Kidney (tissue), 13 donors: ENCODE measurements at regions not wholly inside any gene's neighbourhood (a gene's known extent, or its start where the extent isn't known, plus 50 kb on each side); places are given as distances from the start of the nearest gene placed in this dataset.

Source experiments
- DNase-seq, 5 donors: peaks; one replicate each; pipeline ENCODE4 v3.0.0-alpha.2; 2013 to 2020
- FAIRE-seq: peaks from 2 replicates; lab custom pipeline; 2012; peaks lifted over from hg19 to GRCh38; lab: Jason Lieb, UNC
- H3K27ac ChIP-seq, 2 donors: one replicate each; pipeline ENCODE4 v1.7.0; 2013; ENCODE audit warnings: low read depth in 2 of 2, low read length in 2 of 2, inconsistent platforms in 1 of 2
- H3K27me3 ChIP-seq: one replicate; pipeline ENCODE4 v1.7.1; 2013; ENCODE audit warnings: low read length, inconsistent platforms; ENCODE audit not compliant: control insufficient read depth, insufficient read depth
- H3K36me3 ChIP-seq, 3 donors: one replicate each; pipeline versions ENCODE4 v1.7.0 to v1.7.1; 2013; ENCODE audit warnings: low read length in 3 of 3, control low read depth in 1 of 3, inconsistent platforms in 1 of 3; ENCODE audit not compliant: insufficient read depth in 3 of 3, control insufficient read depth in 2 of 3
- H3K4me1 ChIP-seq, 3 donors: one replicate each; pipeline versions ENCODE4 v1.7.0 to v1.7.1; 2013; ENCODE audit warnings: low read length in 3 of 3, inconsistent platforms in 1 of 3, low read depth in 1 of 3; ENCODE audit not compliant: control insufficient read depth in 2 of 3, insufficient read depth in 2 of 3
- H3K4me3 ChIP-seq, 3 donors: one replicate each; pipeline versions ENCODE4 v1.7.0 to v1.8.1; 2013; ENCODE audit warnings: low read length in 3 of 3, control low read depth in 1 of 3, inconsistent platforms in 1 of 3
- H3K9ac ChIP-seq, 3 donors: one replicate each; pipeline versions ENCODE4 v1.7.0 to v1.7.1; 2013; ENCODE audit warnings: low read length in 3 of 3, control low read depth in 1 of 3, inconsistent platforms in 1 of 3
- H3K9me3 ChIP-seq, 3 donors: one replicate each; pipeline versions ENCODE4 v1.7.0 to v1.7.1; 2013; ENCODE audit warnings: low read length in 3 of 3, control low read depth in 1 of 3, inconsistent platforms in 1 of 3; ENCODE audit not compliant: control insufficient read depth in 2 of 3, insufficient read depth in 1 of 3
- CTCF ChIP-seq: IDR thresholded peaks from 3 replicates; pipeline ENCODE4 v1.5.1; 2012; ENCODE audit warnings: mild to moderate bottlenecking, moderate library complexity, borderline replicate concordance; ENCODE audit not compliant: insufficient read depth; ENCODE audit errors: extremely low read depth
- intact Hi-C: fragments of 100-400 bp; cut with DNase I; formaldehyde crosslinking; loops from one replicate; pipeline ENCODE4 v1.11.1; 2022
- donor health status: control.
- donor health status: control.
- donor health status: control.
- donor health status: control.
- donor health status: control.
- donor health status: DM: yes; HTN: yes; CAD: no.
- donor health status: Normal renal cell carcinoma (clear cell type).

- DNase-seq (peak; percentile 86 to 95 (median 89)), FAIRE-seq (no peak)
- peak overlapping the region in 2 of 3 donors; percentile 32 to 45 for H3K4me3 ChIP-seq
- intact Hi-C loops, result loop anchor here (5.0 kb wide), 1 partner anchor 157 kb away; no protein-coding TSS in a partner anchor
- peak overlapping the region; percentile 61 to 75 for H3K27ac ChIP-seq
- no peaks in the 10 kb centered on the region for H3K36me3 ChIP-seq
- peak; percentile 94 for TF ChIP-seq CTCF
- no peak overlapping the region for H3K9ac ChIP-seq
- no peaks in the 10 kb centered on the region for H3K27me3 ChIP-seq
- peaks cover 2 to 17% (median 4%) of the 10 kb centered on the region in 3 donors for H3K4me1 ChIP-seq
- no peaks in the 10 kb centered on the region for H3K9me3 ChIP-seq
Observed at GRCh38 chr2:64330281-64331113, 123.5 kb upstream of the LGALSL start.

GRCh38 chr2:64331114-64331645, 122.8 kb upstream of the LGALSL start:
- no peak overlapping the region for H3K27ac ChIP-seq
- no peaks in the 10 kb centered on the region for H3K27me3 ChIP-seq
- intact Hi-C loops, result loop anchor here (5.0 kb wide), 1 partner anchor 156 kb away; no protein-coding TSS in a partner anchor
- peak in 2 of 5 donors; percentile 56 to 63 for DNase-seq
- no peak for FAIRE-seq
- TF ChIP-seq CTCF, result no peak
- H3K4me1 ChIP-seq, result peaks cover 2 to 17% (median 4%) of the 10 kb centered on the region in 3 donors
- no peak overlapping the region for H3K9ac ChIP-seq
- H3K4me3 ChIP-seq, result no peak overlapping the region
- no peaks in the 10 kb centered on the region for H3K36me3 ChIP-seq
- no peaks in the 10 kb centered on the region for H3K9me3 ChIP-seq

GRCh38 chr2:64331849-64332699, 121.9 kb upstream of the LGALSL start:
- no peak for TF ChIP-seq CTCF
- Histone ChIP-seq H3K27ac (no peak overlapping the region), H3K4me1 (peaks cover 2 to 17% (median 4%) of the 10 kb centered on the region in 3 donors), H3K36me3 (no peaks in the 10 kb centered on the region), H3K27me3 (no peaks in the 10 kb centered on the region), H3K9me3 (no peaks in the 10 kb centered on the region), H3K4me3 (no peak overlapping the region), H3K9ac (no peak overlapping the region)
- intact Hi-C loops, result loop anchor here (5.0 kb wide), 1 partner anchor 155 kb away; no protein-coding TSS in a partner anchor
- no peak for FAIRE-seq
- no peak for DNase-seq
